ENCODE measurements at regions not wholly inside any gene's neighbourhood (a gene's known extent, or its start where the extent isn't known, plus 50 kb on each side); places are given as distances from the start of the nearest gene placed in this dataset.

DNA sequence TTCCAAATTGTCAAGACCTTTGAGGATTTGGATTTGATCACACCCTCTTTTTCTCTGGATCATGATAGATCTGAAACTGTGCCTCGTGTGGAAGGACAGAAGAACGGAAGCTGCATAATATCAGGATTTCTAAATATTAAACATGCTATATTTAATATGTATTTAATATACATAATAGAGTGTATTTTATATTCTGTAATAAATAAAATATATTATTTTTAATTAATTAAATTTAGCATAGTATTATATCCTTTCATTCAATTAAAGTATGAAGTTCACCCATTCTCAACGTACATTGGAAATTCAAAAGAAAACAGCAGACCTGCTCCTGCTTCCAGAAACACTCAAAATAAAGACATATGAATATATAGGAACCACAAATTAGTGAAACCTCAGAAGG lies 70.6 kb upstream of the GLIS3 start:
- intact Hi-C loops (cut with micrococcal nuclease): no loop called here
- ChIA-PET POLR2A (ENCODE audit: partially characterized antibody) (no interaction called here), CTCF (ENCODE audit: partially characterized antibody) (interaction anchor here (1.1 to 1.8 kb wide), 2 partner anchors 55 to 56 kb away, joined by 3 to 5 read pairs; no protein-coding TSS in a partner anchor)
- DNase-seq: no peak
- H3K4me1 Mint-ChIP-seq: no peaks in the 10 kb centered on the region
- H3K4me1 ChIP-seq (ENCODE audit: insufficient read depth, low read length): no peaks in the 10 kb centered on the region
- H3K36me3 ChIP-seq (ENCODE audit: insufficient read depth, low read length): no peaks in the 10 kb centered on the region
- no peak overlapping the region for H3K27ac Mint-ChIP-seq
- no peak overlapping the region for H3K4me3 ChIP-seq (ENCODE audit: low read length in 2 of 2)
- H3K27me3 ChIP-seq (ENCODE audit: insufficient read depth, low read length): no peaks in the 10 kb centered on the region
- H3K27ac ChIP-seq (ENCODE audit: low read depth, low read length): no peak overlapping the region
- no peaks in the 10 kb centered on the region for H3K9me3 ChIP-seq (ENCODE audit: control insufficient read depth in 1 of 2, low read length in 2 of 2)
- H3K9me3 Mint-ChIP-seq: no peaks in the 10 kb centered on the region
- peaks cover 1 to 10% of the 10 kb centered on the region in 2 donors for H3K27me3 Mint-ChIP-seq
- H3K36me3 Mint-ChIP-seq: no peaks in the 10 kb centered on the region
- no peak overlapping the region for H3K4me3 Mint-ChIP-seq

DNA sequence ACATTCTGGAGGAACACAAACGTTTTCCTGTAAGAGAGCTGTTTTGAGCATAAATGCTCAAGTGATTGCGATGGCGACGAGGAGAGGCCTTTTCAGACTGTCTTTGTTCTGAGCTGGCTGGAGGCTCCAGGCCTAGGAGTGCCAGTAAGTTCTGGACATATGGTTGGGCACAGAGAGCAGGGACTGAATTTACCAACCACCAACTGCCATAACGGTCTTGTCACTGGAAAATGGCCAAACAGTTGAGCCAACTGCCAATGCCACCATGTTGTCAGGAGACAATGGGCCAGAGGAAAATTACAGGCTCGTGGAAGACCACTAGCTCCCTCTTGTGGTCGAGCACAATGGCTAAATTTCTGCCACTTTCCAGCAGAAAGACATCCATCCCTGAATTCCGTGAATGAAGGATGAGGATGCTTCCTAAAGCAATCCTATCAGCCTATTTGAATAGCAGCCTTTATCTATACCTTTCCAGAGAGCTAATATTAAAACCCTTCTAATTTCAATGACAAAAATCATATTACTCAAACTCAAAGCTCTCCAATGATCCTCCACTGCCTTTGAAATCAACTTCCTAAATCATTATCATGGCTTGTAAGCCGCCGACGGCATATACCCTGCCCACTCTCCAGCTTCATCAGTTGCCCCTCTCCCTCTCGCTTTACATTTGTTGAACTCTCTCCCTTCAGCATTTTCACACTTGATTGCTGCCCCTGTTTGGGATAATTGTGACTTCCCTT lies 66.9 kb upstream of the GLIS3 start:
- Histone ChIP-seq H3K4me3 (ENCODE audit: low read length in 2 of 2) (no peak overlapping the region), H3K9me3 (ENCODE audit: control insufficient read depth in 1 of 2, low read length in 2 of 2) (no peaks in the 10 kb centered on the region), H3K4me1 (ENCODE audit: insufficient read depth, low read length) (no peaks in the 10 kb centered on the region), H3K36me3 (ENCODE audit: insufficient read depth, low read length) (no peaks in the 10 kb centered on the region), H3K27me3 (ENCODE audit: insufficient read depth, low read length) (no peaks in the 10 kb centered on the region), H3K27ac (ENCODE audit: low read depth, low read length) (no peak overlapping the region)
- H3K4me3 Mint-ChIP-seq: no peak overlapping the region
- H3K4me1 Mint-ChIP-seq: no peaks in the 10 kb centered on the region
- H3K27me3 Mint-ChIP-seq: peaks cover 1 to 4% of the 10 kb centered on the region in 2 donors
- ChIA-PET CTCF (ENCODE audit: partially characterized antibody) (interaction anchor here (1.0 to 3.8 kb wide), 16 partner anchors 9 to 1509 kb away, joined by 3 to 30 read pairs (median 5); no protein-coding TSS in a partner anchor), POLR2A (ENCODE audit: partially characterized antibody) (no interaction called here)
- intact Hi-C loops (cut with micrococcal nuclease): loop anchor here (1.0 to 2.0 kb wide), 3 partner anchors 51 to 1509 kb away; no protein-coding TSS in a partner anchor
- DNase-seq: peak in 3 of 5 donors; percentile 13 to 27 (median 21)
- H3K27ac Mint-ChIP-seq: no peak overlapping the region
- H3K9me3 Mint-ChIP-seq: peaks cover 0 to 2% (median 0%) of the 10 kb centered on the region in 8 donors
- no peaks in the 10 kb centered on the region for H3K36me3 Mint-ChIP-seq

- no peaks in the 10 kb centered on the region for H3K9me3 ChIP-seq (ENCODE audit: control insufficient read depth in 1 of 2, low read length in 2 of 2)
- H3K27ac ChIP-seq (ENCODE audit: low read depth, low read length): no peak overlapping the region
- no peak for DNase-seq
- H3K4me3 Mint-ChIP-seq: no peak overlapping the region
- CTCF ChIA-PET (ENCODE audit: partially characterized antibody): interaction anchor here (2.2 to 3.8 kb wide), 4 partner anchors 11 to 1507 kb away, joined by 7 to 30 read pairs (median 10); no protein-coding TSS in a partner anchor
- peaks cover 0 to 2% (median 0%) of the 10 kb centered on the region in 8 donors for H3K9me3 Mint-ChIP-seq
- H3K27ac Mint-ChIP-seq: no peak overlapping the region
- H3K36me3 Mint-ChIP-seq: no peaks in the 10 kb centered on the region
- H3K36me3 ChIP-seq (ENCODE audit: insufficient read depth, low read length): no peaks in the 10 kb centered on the region
- intact Hi-C loops (cut with micrococcal nuclease): no loop called here
- H3K27me3 Mint-ChIP-seq: peaks cover 0 to 2% of the 10 kb centered on the region in 2 donors
- H3K4me1 Mint-ChIP-seq: no peaks in the 10 kb centered on the region
- POLR2A ChIA-PET (ENCODE audit: partially characterized antibody): no interaction called here
- H3K4me1 ChIP-seq (ENCODE audit: insufficient read depth, low read length): no peaks in the 10 kb centered on the region
- no peaks in the 10 kb centered on the region for H3K27me3 ChIP-seq (ENCODE audit: insufficient read depth, low read length)
- no peak overlapping the region for H3K4me3 ChIP-seq (ENCODE audit: low read length in 2 of 2)
Measured at GRCh38 chr9:4365055-4365454, 65.2 kb upstream of the GLIS3 start.

DNA sequence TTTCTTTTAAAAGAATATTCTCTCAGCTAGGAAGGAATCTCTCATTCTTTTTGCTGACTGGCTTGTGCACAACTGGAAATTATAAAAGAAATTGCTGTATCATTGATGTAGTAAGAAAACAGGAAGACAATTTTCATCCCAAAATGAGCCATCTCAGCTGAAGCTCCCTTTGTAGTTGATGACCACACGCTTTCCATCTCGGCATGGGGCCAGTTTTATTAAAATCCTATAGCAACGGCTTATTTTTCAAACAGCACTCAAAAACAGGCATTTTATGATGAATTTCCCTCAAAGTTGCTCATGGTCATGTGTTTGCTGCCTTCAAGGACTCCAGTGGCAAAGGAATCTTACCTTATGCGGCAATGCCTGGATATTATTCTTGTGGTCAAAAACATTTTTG lies 62.4 kb upstream of the GLIS3 start:
- Mint-ChIP-seq H3K9me3 (peaks cover 0 to 2% (median 0%) of the 10 kb centered on the region in 8 donors), H3K4me1 (no peaks in the 10 kb centered on the region), H3K27me3 (peaks cover 1 to 3% of the 10 kb centered on the region in 2 donors), H3K4me3 (no peak overlapping the region), H3K36me3 (no peaks in the 10 kb centered on the region), H3K27ac (no peak overlapping the region)
- Histone ChIP-seq H3K27me3 (ENCODE audit: insufficient read depth, low read length) (no peaks in the 10 kb centered on the region), H3K4me1 (ENCODE audit: insufficient read depth, low read length) (no peaks in the 10 kb centered on the region), H3K36me3 (ENCODE audit: insufficient read depth, low read length) (no peaks in the 10 kb centered on the region), H3K4me3 (ENCODE audit: low read length in 2 of 2) (no peak overlapping the region), H3K9me3 (ENCODE audit: control insufficient read depth in 1 of 2, low read length in 2 of 2) (no peaks in the 10 kb centered on the region), H3K27ac (ENCODE audit: low read depth, low read length) (no peak overlapping the region)
- CTCF ChIA-PET (ENCODE audit: partially characterized antibody): interaction anchor here (1.1 kb wide), 1 partner anchor 1504 kb away, joined by 3 read pairs; no protein-coding TSS in a partner anchor
- intact Hi-C loops (cut with micrococcal nuclease): no loop called here
- DNase-seq: no peak
- POLR2A ChIA-PET (ENCODE audit: partially characterized antibody): no interaction called here

- Histone ChIP-seq H3K27ac (ENCODE audit: low read depth, low read length) (no peak overlapping the region), H3K4me1 (ENCODE audit: insufficient read depth, low read length) (no peaks in the 10 kb centered on the region), H3K27me3 (ENCODE audit: insufficient read depth, low read length) (no peaks in the 10 kb centered on the region), H3K36me3 (ENCODE audit: insufficient read depth, low read length) (no peaks in the 10 kb centered on the region), H3K4me3 (ENCODE audit: low read length in 2 of 2) (no peak overlapping the region), H3K9me3 (ENCODE audit: control insufficient read depth in 1 of 2, low read length in 2 of 2) (no peaks in the 10 kb centered on the region)
- Mint-ChIP-seq H3K9me3 (peaks cover 0 to 2% (median 0%) of the 10 kb centered on the region in 8 donors), H3K36me3 (no peaks in the 10 kb centered on the region), H3K4me1 (no peaks in the 10 kb centered on the region), H3K4me3 (no peak overlapping the region), H3K27me3 (peaks cover 3 to 5% of the 10 kb centered on the region in 2 donors), H3K27ac (no peak overlapping the region)
- intact Hi-C loops (cut with micrococcal nuclease): no loop called here
- POLR2A ChIA-PET (ENCODE audit: partially characterized antibody): no interaction called here
- DNase-seq: no peak
- CTCF ChIA-PET (ENCODE audit: partially characterized antibody): no interaction called here
Measured at GRCh38 chr9:4359016-4359415, 59.1 kb upstream of the GLIS3 start.

- H3K36me3 Mint-ChIP-seq: no peaks in the 10 kb centered on the region
- no peak overlapping the region for H3K27ac Mint-ChIP-seq
- no peaks in the 10 kb centered on the region for H3K9me3 ChIP-seq (ENCODE audit: control insufficient read depth in 1 of 2, low read length in 2 of 2)
- POLR2A ChIA-PET (ENCODE audit: partially characterized antibody): no interaction called here
- no peaks in the 10 kb centered on the region for H3K4me1 ChIP-seq (ENCODE audit: insufficient read depth, low read length)
- DNase-seq: no peak
- no peak overlapping the region for H3K27ac ChIP-seq (ENCODE audit: low read depth, low read length)
- no peaks in the 10 kb centered on the region for H3K27me3 ChIP-seq (ENCODE audit: insufficient read depth, low read length)
- intact Hi-C loops (cut with micrococcal nuclease): no loop called here
- peaks cover 3 to 5% of the 10 kb centered on the region in 2 donors for H3K27me3 Mint-ChIP-seq
- no peaks in the 10 kb centered on the region for H3K36me3 ChIP-seq (ENCODE audit: insufficient read depth, low read length)
- CTCF ChIA-PET (ENCODE audit: partially characterized antibody): no interaction called here
- no peaks in the 10 kb centered on the region for H3K4me1 Mint-ChIP-seq
- peaks cover 0 to 2% (median 0%) of the 10 kb centered on the region in 8 donors for H3K9me3 Mint-ChIP-seq
- H3K4me3 Mint-ChIP-seq: no peak overlapping the region
- H3K4me3 ChIP-seq (ENCODE audit: low read length in 2 of 2): no peak overlapping the region
Measured at GRCh38 chr9:4357929-4358328, 58.1 kb upstream of the GLIS3 start.

DNA sequence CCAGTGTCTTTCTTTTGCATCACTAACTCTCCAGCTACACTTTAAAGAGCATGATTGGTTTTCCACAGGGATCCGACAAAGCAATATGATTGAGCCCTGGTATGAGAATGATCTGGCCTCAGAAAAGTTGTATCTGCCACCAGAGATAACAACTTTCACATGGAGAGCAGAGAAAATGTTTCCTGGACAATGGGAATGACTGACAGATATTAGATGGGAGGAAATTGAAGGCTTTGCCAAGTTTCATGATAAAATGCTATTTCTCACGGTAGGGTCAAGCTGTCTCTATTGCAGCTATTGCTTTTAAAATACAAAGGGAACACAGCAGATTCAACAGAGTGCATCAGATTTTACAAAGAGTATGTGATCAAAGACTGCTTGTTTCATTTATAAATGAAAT lies 56.4 kb upstream of the GLIS3 start:
- Histone ChIP-seq H3K4me1 (ENCODE audit: insufficient read depth, low read length) (no peaks in the 10 kb centered on the region), H3K27ac (ENCODE audit: low read depth, low read length) (no peak overlapping the region), H3K9me3 (ENCODE audit: control insufficient read depth in 1 of 2, low read length in 2 of 2) (no peaks in the 10 kb centered on the region), H3K27me3 (ENCODE audit: insufficient read depth, low read length) (no peaks in the 10 kb centered on the region), H3K36me3 (ENCODE audit: insufficient read depth, low read length) (no peaks in the 10 kb centered on the region), H3K4me3 (ENCODE audit: low read length in 2 of 2) (no peak overlapping the region)
- no peaks in the 10 kb centered on the region for H3K9me3 Mint-ChIP-seq
- peaks cover 3 to 5% of the 10 kb centered on the region in 2 donors for H3K27me3 Mint-ChIP-seq
- no peaks in the 10 kb centered on the region for H3K36me3 Mint-ChIP-seq
- intact Hi-C loops (cut with micrococcal nuclease): no loop called here
- H3K27ac Mint-ChIP-seq: no peak overlapping the region
- POLR2A ChIA-PET (ENCODE audit: partially characterized antibody): no interaction called here
- no peak overlapping the region for H3K4me3 Mint-ChIP-seq
- CTCF ChIA-PET (ENCODE audit: partially characterized antibody): no interaction called here
- H3K4me1 Mint-ChIP-seq: no peaks in the 10 kb centered on the region
- no peak for DNase-seq

All from CD4-positive, alpha-beta memory T cell (primary cell).